Astrocyte of the cerebellum (primary cell): ENCODE measurements at regions not wholly inside any gene's neighbourhood (a gene's known extent, or its start where the extent isn't known, plus 50 kb on each side); places are given as distances from the start of the nearest gene placed in this dataset.

ENCODE experiments used
- DNase-seq: peaks from one replicate; pipeline ENCODE4 v3.0.0-alpha.2; 2011; ENCODE audit warnings: low read depth
- H3K4me3 ChIP-seq: 2 replicates; pipeline ENCODE4 v1.5.1; 2011; ENCODE audit warnings: mild to moderate bottlenecking, low read depth, low read length, moderate library complexity
- CTCF ChIP-seq: IDR thresholded peaks from 2 replicates; pipeline ENCODE4 v1.5.1; 2012; ENCODE audit warnings: low read length, low read depth, moderate library complexity, mild to moderate bottlenecking; ENCODE audit errors: missing control alignments
- in situ Hi-C: cut with HindIII; loops from 2 replicates; pipeline ENCODE4 v1.10.0; 2017; ENCODE audit warnings: low sequenced_read_pairs

DNA sequence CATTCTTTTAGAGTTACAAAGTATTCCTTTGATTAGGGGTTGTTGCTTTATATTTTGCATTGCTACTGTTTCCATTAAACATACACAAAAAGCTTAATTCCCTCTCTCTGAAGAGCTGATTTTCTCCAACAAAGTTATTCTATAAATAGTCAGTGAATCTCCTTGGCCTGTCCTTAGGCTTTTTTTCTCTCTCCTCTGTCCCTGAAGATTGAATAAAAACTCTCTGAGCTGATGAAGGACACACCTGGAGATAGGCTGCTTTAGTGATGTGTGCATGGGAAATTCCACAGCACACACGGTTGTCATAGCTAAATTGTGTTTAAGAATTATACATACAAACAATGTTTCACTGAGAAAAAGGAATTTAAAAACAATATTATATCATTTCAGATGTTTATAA is 90.5 kb upstream of the TMEM106B start:
- in situ Hi-C loops, result no loop called here
- no peak for DNase-seq
- TF ChIP-seq CTCF, result no peak
- no peak overlapping the region for H3K4me3 ChIP-seq

DNA sequence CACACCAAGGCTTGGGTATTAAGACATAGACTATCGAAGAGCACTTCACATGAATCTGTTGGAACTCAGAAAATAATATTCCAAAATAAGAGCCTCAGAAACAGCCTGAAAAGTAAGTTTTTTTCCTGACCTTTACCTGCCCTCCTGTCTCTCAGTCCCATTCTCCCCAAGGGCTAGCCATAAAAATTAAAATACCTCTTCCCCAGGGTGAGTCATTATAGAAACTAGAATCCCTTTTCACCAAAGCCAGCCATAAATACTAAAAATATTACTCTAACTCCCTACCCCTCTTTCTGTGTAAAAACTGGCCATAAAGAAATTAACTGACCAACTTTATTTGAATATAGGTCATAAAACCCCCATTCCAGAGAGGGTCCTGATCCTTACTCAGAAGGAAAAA is 87.9 kb upstream of the TMEM106B start:
- in situ Hi-C loops, result no loop called here
- no peak overlapping the region for H3K4me3 ChIP-seq
- DNase-seq, result no peak
- TF ChIP-seq CTCF, result no peak

DNA sequence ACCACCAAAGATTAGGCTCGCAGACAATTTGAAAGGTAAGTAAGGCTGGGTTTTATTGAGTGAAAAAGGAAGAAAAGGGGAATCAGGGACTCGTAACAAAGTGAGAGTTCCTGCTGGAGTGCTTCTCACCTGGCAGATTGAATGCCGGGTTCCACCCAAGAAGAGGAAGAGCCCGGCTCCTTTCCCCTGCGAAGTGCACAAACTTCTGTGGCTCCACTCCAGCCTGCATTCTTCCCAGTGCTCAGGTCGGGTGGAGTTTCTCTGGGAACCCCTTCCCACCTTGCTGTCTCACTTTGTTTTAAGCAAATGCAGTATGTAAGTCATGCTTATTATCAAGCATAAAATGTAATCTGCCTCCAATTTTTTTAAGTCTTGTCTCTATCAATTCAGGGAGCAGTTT is 87.1 kb upstream of the TMEM106B start:
- in situ Hi-C loops, result no loop called here
- DNase-seq, result no peak
- H3K4me3 ChIP-seq, result no peak overlapping the region
- TF ChIP-seq CTCF, result no peak

DNA sequence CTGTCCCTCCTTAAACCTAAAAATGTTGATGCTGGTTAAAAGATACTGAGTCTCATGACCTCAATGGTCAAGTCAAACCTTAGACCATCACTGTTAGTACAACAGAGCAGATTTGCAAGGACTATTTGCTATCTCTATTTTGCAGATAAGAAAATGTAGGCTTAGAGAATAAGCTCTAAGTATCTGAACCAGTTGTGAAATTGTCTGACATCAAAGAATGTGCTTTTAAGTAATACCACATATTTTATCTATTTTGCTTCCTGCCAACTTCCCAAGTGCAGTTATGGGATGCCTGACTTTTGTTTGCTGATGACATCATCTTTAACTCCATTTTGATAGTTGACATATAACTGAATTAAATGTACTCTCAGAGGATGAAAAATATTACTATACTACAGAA is 83.6 kb upstream of the TMEM106B start:
- in situ Hi-C loops, result no loop called here
- no peak overlapping the region for H3K4me3 ChIP-seq
- no peak for TF ChIP-seq CTCF
- DNase-seq, result no peak

DNA sequence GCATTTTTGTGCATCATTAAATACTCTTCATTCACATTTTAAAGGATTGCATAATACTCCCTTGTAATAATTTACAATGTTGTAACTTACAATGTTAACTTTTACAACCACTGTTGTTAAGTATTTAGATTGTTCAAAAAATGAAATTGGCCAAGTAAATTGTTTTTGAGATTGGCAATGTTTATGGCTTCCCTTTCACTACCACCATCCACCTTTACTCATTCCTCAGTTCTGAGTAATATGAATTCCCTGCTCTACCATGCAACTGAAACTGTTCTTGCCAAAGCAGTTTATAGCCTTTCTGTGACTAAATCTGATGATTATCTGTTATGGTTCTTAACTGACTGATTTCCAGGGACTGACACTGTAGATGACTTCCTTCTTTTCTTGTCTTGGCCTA is 80.5 kb upstream of the TMEM106B start:
- TF ChIP-seq CTCF, result no peak
- in situ Hi-C loops, result no loop called here
- DNase-seq, result no peak
- no peak overlapping the region for H3K4me3 ChIP-seq

DNA sequence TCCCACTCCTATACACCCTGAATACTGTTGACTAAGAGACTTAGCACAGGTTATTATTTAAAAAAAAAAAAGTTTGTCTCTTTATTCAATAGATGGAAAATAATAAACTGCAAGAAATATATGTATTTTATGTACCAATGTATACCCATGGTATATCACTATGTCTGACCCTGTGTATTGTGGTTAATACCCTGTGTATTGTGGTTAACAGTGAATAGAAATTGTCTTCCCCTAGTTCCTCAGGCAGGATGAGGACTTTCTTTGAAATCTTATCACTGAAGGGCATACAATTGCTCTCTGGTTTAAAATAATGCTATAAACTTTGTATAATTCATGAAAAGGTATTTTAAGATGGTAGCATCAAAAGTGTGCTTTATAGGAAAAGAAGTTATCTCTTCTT is 80.0 kb upstream of the TMEM106B start:
- TF ChIP-seq CTCF, result no peak
- in situ Hi-C loops, result no loop called here
- DNase-seq, result no peak
- H3K4me3 ChIP-seq, result no peak overlapping the region

DNA sequence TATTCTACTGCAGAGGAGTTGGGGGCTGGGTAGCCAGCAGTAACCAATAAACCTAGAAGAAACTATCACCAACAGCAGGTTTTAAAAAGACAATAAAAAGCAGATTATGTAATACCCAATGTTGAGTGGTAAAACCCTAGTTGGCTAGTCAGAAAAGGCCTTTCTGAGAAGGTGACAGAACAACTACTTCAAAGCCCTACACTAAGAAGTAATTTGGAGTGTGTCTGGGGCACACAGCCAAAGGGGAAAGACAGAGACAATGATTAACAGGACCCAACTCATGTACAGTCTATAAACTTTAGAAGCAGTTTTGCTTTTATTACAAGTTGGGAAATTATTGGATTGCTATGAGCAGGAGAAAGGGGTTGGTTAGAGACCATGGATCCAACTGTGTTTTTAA is 77.2 kb upstream of the TMEM106B start:
- TF ChIP-seq CTCF, result no peak
- no peak overlapping the region for H3K4me3 ChIP-seq
- no peak for DNase-seq
- in situ Hi-C loops, result no loop called here
